ENCODE measurements at regions not wholly inside any gene's neighbourhood (a gene's known extent, or its start where the extent isn't known, plus 50 kb on each side); places are given as distances from the start of the nearest gene placed in this dataset.
"Not testable (repeated sequence)": the region's sequence is repeated elsewhere in the genome, so short reads cannot be mapped to it uniquely, and the experiment has no call there.

GRCh38 chr5:121471222-121471621, 380.5 kb upstream of the FTMT start:
- H3K27me3 ChIP-seq (ENCODE audit: control insufficient read depth, insufficient read depth, low read length); H3K36me3 Mint-ChIP-seq; H3K27me3 Mint-ChIP-seq; H3K27ac Mint-ChIP-seq; H3K4me3 Mint-ChIP-seq; H3K36me3 ChIP-seq (ENCODE audit: control insufficient read depth, insufficient read depth, low read length); DNase-seq; H3K9me3 ChIP-seq (ENCODE audit: control insufficient read depth in 2 of 2, low read length in 2 of 2); H3K4me3 ChIP-seq (ENCODE audit: low read depth, low read length); H3K27ac ChIP-seq (ENCODE audit: insufficient read depth, low read length, poor library complexity, severe bottlenecking); H3K9me3 Mint-ChIP-seq; H3K4me1 Mint-ChIP-seq; H3K4me1 ChIP-seq (ENCODE audit: control insufficient read depth, insufficient read depth, low read length, poor library complexity, severe bottlenecking); ATAC-seq (ENCODE audit: low read depth in 2 of 2): not testable (repeated sequence)

- H3K4me1 ChIP-seq (ENCODE audit: control insufficient read depth, insufficient read depth, low read length, poor library complexity, severe bottlenecking), result no peaks in the 10 kb centered on the region
- H3K27me3 ChIP-seq (ENCODE audit: control insufficient read depth, insufficient read depth, low read length), result no peaks in the 10 kb centered on the region
- DNase-seq, result no peak
- Mint-ChIP-seq H3K27ac (no peak overlapping the region), H3K9me3 (peaks cover 0 to 7% (median 0%) of the 10 kb centered on the region in 7 donors), H3K36me3 (no peaks in the 10 kb centered on the region), H3K4me1 (no peaks in the 10 kb centered on the region), H3K4me3 (no peak overlapping the region), H3K27me3 (no peaks in the 10 kb centered on the region)
- H3K27ac ChIP-seq (ENCODE audit: insufficient read depth, low read length, poor library complexity, severe bottlenecking), result no peak overlapping the region
- H3K36me3 ChIP-seq (ENCODE audit: control insufficient read depth, insufficient read depth, low read length), result no peaks in the 10 kb centered on the region
- no peak overlapping the region for H3K4me3 ChIP-seq (ENCODE audit: low read depth, low read length)
- no peak for ATAC-seq (ENCODE audit: low read depth in 2 of 2)
- no peaks in the 10 kb centered on the region for H3K9me3 ChIP-seq (ENCODE audit: control insufficient read depth in 2 of 2, low read length in 2 of 2)
These were observed 373.0 kb upstream of the FTMT start for GRCh38 chr5:121478636-121479035.

GRCh38 chr5:121479337-121479736, 372.3 kb upstream of the FTMT start:
- Mint-ChIP-seq H3K36me3 (no peaks in the 10 kb centered on the region), H3K4me1 (no peaks in the 10 kb centered on the region), H3K27me3 (no peaks in the 10 kb centered on the region), H3K4me3 (no peak overlapping the region), H3K27ac (no peak overlapping the region), H3K9me3 (peaks cover 0 to 7% (median 3%) of the 10 kb centered on the region in 7 donors)
- Histone ChIP-seq H3K4me1 (ENCODE audit: control insufficient read depth, insufficient read depth, low read length, poor library complexity, severe bottlenecking) (no peaks in the 10 kb centered on the region), H3K9me3 (ENCODE audit: control insufficient read depth in 2 of 2, low read length in 2 of 2) (no peaks in the 10 kb centered on the region), H3K4me3 (ENCODE audit: low read depth, low read length) (no peak overlapping the region), H3K36me3 (ENCODE audit: control insufficient read depth, insufficient read depth, low read length) (no peaks in the 10 kb centered on the region), H3K27me3 (ENCODE audit: control insufficient read depth, insufficient read depth, low read length) (no peaks in the 10 kb centered on the region), H3K27ac (ENCODE audit: insufficient read depth, low read length, poor library complexity, severe bottlenecking) (no peak overlapping the region)
- ATAC-seq (ENCODE audit: low read depth in 2 of 2) (no peak), DNase-seq (no peak)

GRCh38 chr5:121485281-121485680, 366.4 kb upstream of the FTMT start:
- Mint-ChIP-seq H3K4me1 (no peaks in the 10 kb centered on the region), H3K9me3 (peaks cover 0 to 4% (median 1%) of the 10 kb centered on the region in 7 donors), H3K4me3 (no peak overlapping the region), H3K27me3 (no peaks in the 10 kb centered on the region), H3K27ac (no peak overlapping the region), H3K36me3 (no peaks in the 10 kb centered on the region)
- Histone ChIP-seq H3K27ac (ENCODE audit: insufficient read depth, low read length, poor library complexity, severe bottlenecking) (no peak overlapping the region), H3K36me3 (ENCODE audit: control insufficient read depth, insufficient read depth, low read length) (no peaks in the 10 kb centered on the region), H3K4me3 (ENCODE audit: low read depth, low read length) (no peak overlapping the region), H3K4me1 (ENCODE audit: control insufficient read depth, insufficient read depth, low read length, poor library complexity, severe bottlenecking) (no peaks in the 10 kb centered on the region), H3K27me3 (ENCODE audit: control insufficient read depth, insufficient read depth, low read length) (no peaks in the 10 kb centered on the region), H3K9me3 (ENCODE audit: control insufficient read depth in 2 of 2, low read length in 2 of 2) (peaks cover 0 to 2% of the 10 kb centered on the region in 2 experiments)
- ATAC-seq (ENCODE audit: low read depth in 2 of 2) (no peak), DNase-seq (no peak)

- not testable (repeated sequence) for H3K9me3 Mint-ChIP-seq; H3K4me3 Mint-ChIP-seq; H3K4me1 Mint-ChIP-seq; H3K27me3 Mint-ChIP-seq; H3K4me1 ChIP-seq (ENCODE audit: control insufficient read depth, insufficient read depth, low read length, poor library complexity, severe bottlenecking); DNase-seq; H3K27me3 ChIP-seq (ENCODE audit: control insufficient read depth, insufficient read depth, low read length); ATAC-seq (ENCODE audit: low read depth in 2 of 2); H3K36me3 ChIP-seq (ENCODE audit: control insufficient read depth, insufficient read depth, low read length); H3K27ac ChIP-seq (ENCODE audit: insufficient read depth, low read length, poor library complexity, severe bottlenecking); H3K4me3 ChIP-seq (ENCODE audit: low read depth, low read length); H3K9me3 ChIP-seq (ENCODE audit: control insufficient read depth in 2 of 2, low read length in 2 of 2); H3K27ac Mint-ChIP-seq; H3K36me3 Mint-ChIP-seq
These were observed 365.7 kb upstream of the FTMT start for GRCh38 chr5:121485999-121486398.

- Mint-ChIP-seq H3K4me1 (no peaks in the 10 kb centered on the region), H3K4me3 (no peak overlapping the region), H3K9me3 (peaks cover 0 to 3% (median 0%) of the 10 kb centered on the region in 7 donors), H3K27me3 (no peaks in the 10 kb centered on the region), H3K36me3 (no peaks in the 10 kb centered on the region), H3K27ac (no peak overlapping the region)
- ATAC-seq (ENCODE audit: low read depth in 2 of 2) (no peak), DNase-seq (no peak)
- H3K27me3 ChIP-seq (ENCODE audit: control insufficient read depth, insufficient read depth, low read length), result no peaks in the 10 kb centered on the region
- H3K27ac ChIP-seq (ENCODE audit: insufficient read depth, low read length, poor library complexity, severe bottlenecking), result no peak overlapping the region
- peaks cover 0 to 2% of the 10 kb centered on the region in 2 experiments for H3K9me3 ChIP-seq (ENCODE audit: control insufficient read depth in 2 of 2, low read length in 2 of 2)
- H3K36me3 ChIP-seq (ENCODE audit: control insufficient read depth, insufficient read depth, low read length), result no peaks in the 10 kb centered on the region
- H3K4me1 ChIP-seq (ENCODE audit: control insufficient read depth, insufficient read depth, low read length, poor library complexity, severe bottlenecking), result no peaks in the 10 kb centered on the region
- H3K4me3 ChIP-seq (ENCODE audit: low read depth, low read length), result no peak overlapping the region
These were observed 361.7 kb upstream of the FTMT start for GRCh38 chr5:121489972-121490371.

- Mint-ChIP-seq H3K27ac (no peak overlapping the region), H3K4me1 (no peaks in the 10 kb centered on the region), H3K4me3 (no peak overlapping the region), H3K9me3 (peaks cover 0 to 7% (median 0%) of the 10 kb centered on the region in 7 donors), H3K36me3 (no peaks in the 10 kb centered on the region), H3K27me3 (no peaks in the 10 kb centered on the region)
- no peak overlapping the region for H3K27ac ChIP-seq (ENCODE audit: insufficient read depth, low read length, poor library complexity, severe bottlenecking)
- H3K27me3 ChIP-seq (ENCODE audit: control insufficient read depth, insufficient read depth, low read length), result no peaks in the 10 kb centered on the region
- ATAC-seq (ENCODE audit: low read depth in 2 of 2) (no peak), DNase-seq (no peak)
- H3K4me1 ChIP-seq (ENCODE audit: control insufficient read depth, insufficient read depth, low read length, poor library complexity, severe bottlenecking), result no peaks in the 10 kb centered on the region
- H3K36me3 ChIP-seq (ENCODE audit: control insufficient read depth, insufficient read depth, low read length), result no peaks in the 10 kb centered on the region
- H3K9me3 ChIP-seq (ENCODE audit: control insufficient read depth in 2 of 2, low read length in 2 of 2), result no peaks in the 10 kb centered on the region
- no peak overlapping the region for H3K4me3 ChIP-seq (ENCODE audit: low read depth, low read length)
These were observed 354.5 kb upstream of the FTMT start for GRCh38 chr5:121497176-121497575.

- H3K4me3 Mint-ChIP-seq, result no peak overlapping the region
- Histone ChIP-seq H3K4me3 (ENCODE audit: low read depth, low read length) (no peak overlapping the region), H3K4me1 (ENCODE audit: control insufficient read depth, insufficient read depth, low read length, poor library complexity, severe bottlenecking) (no peaks in the 10 kb centered on the region), H3K36me3 (ENCODE audit: control insufficient read depth, insufficient read depth, low read length) (no peaks in the 10 kb centered on the region), H3K27ac (ENCODE audit: insufficient read depth, low read length, poor library complexity, severe bottlenecking) (no peak overlapping the region), H3K9me3 (ENCODE audit: control insufficient read depth in 2 of 2, low read length in 2 of 2) (no peaks in the 10 kb centered on the region), H3K27me3 (ENCODE audit: control insufficient read depth, insufficient read depth, low read length) (no peaks in the 10 kb centered on the region)
- H3K27me3 Mint-ChIP-seq, result no peaks in the 10 kb centered on the region
- ATAC-seq (ENCODE audit: low read depth in 2 of 2) (no peak), DNase-seq (no peak)
- H3K9me3 Mint-ChIP-seq, result peaks cover 0 to 8% (median 0%) of the 10 kb centered on the region in 7 donors
- H3K4me1 Mint-ChIP-seq, result no peaks in the 10 kb centered on the region
- no peak overlapping the region for H3K27ac Mint-ChIP-seq
- no peaks in the 10 kb centered on the region for H3K36me3 Mint-ChIP-seq
These were observed 351.4 kb upstream of the FTMT start for GRCh38 chr5:121500310-121500709.
